Fibroblast of lung (primary cell): ENCODE measurements at regions not wholly inside any gene's neighbourhood (a gene's known extent, or its start where the extent isn't known, plus 50 kb on each side); places are given as distances from the start of the nearest gene placed in this dataset.
"Not testable (repeated sequence)": the region's sequence is repeated elsewhere in the genome, so short reads cannot be mapped to it uniquely, and the experiment has no call there.

Experiments used
- CTCF ChIP-seq, 2 donors: IDR thresholded peaks in 1 of 2; conservative IDR thresholded peaks in 1 of 2; 1 replicate in 1 of 2; 2 replicates in 1 of 2; pipeline ENCODE4 v1.5.1; 2011 to 2012; ENCODE audit warnings: low read length in 2 of 2, control low read depth in 1 of 2, inconsistent platforms in 1 of 2, low read depth in 1 of 2, mild to moderate bottlenecking in 1 of 2
- EZH2 ChIP-seq: IDR thresholded peaks from 2 replicates; pipeline ENCODE4 v1.5.1; 2012; ENCODE audit warnings: low read length, control low read depth, mild to moderate bottlenecking; ENCODE audit errors: missing control alignments

DNA sequence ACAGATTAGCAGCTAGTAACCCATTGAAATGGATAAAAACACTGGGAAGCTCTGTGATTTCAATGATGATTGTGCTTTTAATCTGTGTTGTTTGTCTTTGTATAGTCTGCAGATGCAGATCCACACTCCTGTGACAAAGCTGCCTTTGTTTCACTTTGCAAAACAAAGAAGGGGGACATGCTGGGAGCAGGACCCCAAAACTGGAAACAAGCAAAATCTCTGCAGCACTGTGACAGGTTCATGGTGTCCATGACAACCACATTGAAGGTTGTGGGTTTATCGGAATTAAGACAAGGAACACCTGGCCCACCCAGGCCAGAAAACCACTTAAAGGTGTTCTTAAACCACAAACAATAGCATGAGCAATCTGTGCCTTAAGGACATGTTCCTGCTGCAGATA is 95.6 kb upstream of the PTGDR start:
- TF ChIP-seq CTCF (conservative IDR thresholded peaks at IDR 0.05 in 1 of 2, IDR thresholded peaks at IDR 0.05 in 1 of 2; ENCODE audit: low read depth in 1 of 2, low read length in 2 of 2); EZH2: not testable (repeated sequence)
